ENCODE measurements at regions not wholly inside any gene's neighbourhood (a gene's known extent, or its start where the extent isn't known, plus 50 kb on each side); places are given as distances from the start of the nearest gene placed in this dataset.

- DNase-seq (no peak), ATAC-seq (ENCODE audit: insufficient read depth, low FRiP score) (no peak)
- peaks cover 0 to 9% (median 7%) of the 10 kb centered on the region in 4 donors for H3K9me3 ChIP-seq (ENCODE audit: control insufficient read depth in 4 of 4, insufficient read depth in 3 of 4, low read length in 3 of 4)
- H3K27me3 ChIP-seq (ENCODE audit: control insufficient read depth in 3 of 3, insufficient read depth in 3 of 3, low read length in 2 of 3), result no peaks in the 10 kb centered on the region
- no peaks in the 10 kb centered on the region for H3K4me1 ChIP-seq (ENCODE audit: control insufficient read depth in 5 of 5, insufficient read depth in 5 of 5, low read length in 5 of 5)
- no peak overlapping the region for H3K4me3 ChIP-seq
- H3K36me3 ChIP-seq (ENCODE audit: control insufficient read depth in 4 of 4, insufficient read depth in 4 of 4, low read length in 4 of 4), result no peaks in the 10 kb centered on the region
- H3K27ac ChIP-seq (ENCODE audit: low read depth in 1 of 2, low read length in 1 of 2), result no peak overlapping the region
- no peak overlapping the region for H3K9ac ChIP-seq (ENCODE audit: insufficient read depth in 1 of 2, low read length in 2 of 2)
- TF ChIP-seq CTCF (IDR thresholded peaks at IDR 0.05; ENCODE audit: control extremely low read depth, extremely low read depth), result no peak
These were observed 185.8 kb upstream of the CNTNAP5 start for GRCh38 chr2:123839326-123839725.

- ATAC-seq (ENCODE audit: insufficient read depth, low FRiP score), result no peak
- H3K27me3 ChIP-seq (ENCODE audit: control insufficient read depth in 3 of 3, insufficient read depth in 3 of 3, low read length in 2 of 3), result no peaks in the 10 kb centered on the region
- DNase-seq, result no peak
- no peaks in the 10 kb centered on the region for H3K36me3 ChIP-seq (ENCODE audit: control insufficient read depth in 4 of 4, insufficient read depth in 4 of 4, low read length in 4 of 4)
- no peak for TF ChIP-seq CTCF (IDR thresholded peaks at IDR 0.05; ENCODE audit: control extremely low read depth, extremely low read depth)
- H3K27ac ChIP-seq (ENCODE audit: low read depth in 1 of 2, low read length in 1 of 2), result no peak overlapping the region
- H3K9me3 ChIP-seq (ENCODE audit: control insufficient read depth in 4 of 4, insufficient read depth in 3 of 4, low read length in 3 of 4), result peaks cover 0 to 9% (median 7%) of the 10 kb centered on the region in 4 donors
- H3K9ac ChIP-seq (ENCODE audit: insufficient read depth in 1 of 2, low read length in 2 of 2), result no peak overlapping the region
- no peaks in the 10 kb centered on the region for H3K4me1 ChIP-seq (ENCODE audit: control insufficient read depth in 5 of 5, insufficient read depth in 5 of 5, low read length in 5 of 5)
- no peak overlapping the region for H3K4me3 ChIP-seq
These were observed 185.1 kb upstream of the CNTNAP5 start for GRCh38 chr2:123840016-123840415.

GRCh38 chr2:123840574-123840973 lies 184.5 kb upstream of the CNTNAP5 start:
- 88% methylated on average over 3 of the region's 3 CpGs for WGBS, 2 donors
- no peak for TF ChIP-seq CTCF (IDR thresholded peaks at IDR 0.05; ENCODE audit: control extremely low read depth, extremely low read depth)
- no peak overlapping the region for H3K9ac ChIP-seq (ENCODE audit: insufficient read depth in 1 of 2, low read length in 2 of 2)
- H3K4me1 ChIP-seq (ENCODE audit: control insufficient read depth in 5 of 5, insufficient read depth in 5 of 5, low read length in 5 of 5), result no peaks in the 10 kb centered on the region
- H3K9me3 ChIP-seq (ENCODE audit: control insufficient read depth in 4 of 4, insufficient read depth in 3 of 4, low read length in 3 of 4), result peaks cover 0 to 9% (median 7%) of the 10 kb centered on the region in 4 donors
- no peak for ATAC-seq (ENCODE audit: insufficient read depth, low FRiP score)
- no peak for DNase-seq
- H3K27me3 ChIP-seq (ENCODE audit: control insufficient read depth in 3 of 3, insufficient read depth in 3 of 3, low read length in 2 of 3), result no peaks in the 10 kb centered on the region
- no peak overlapping the region for H3K4me3 ChIP-seq
- H3K36me3 ChIP-seq (ENCODE audit: control insufficient read depth in 4 of 4, insufficient read depth in 4 of 4, low read length in 4 of 4), result no peaks in the 10 kb centered on the region
- no peak overlapping the region for H3K27ac ChIP-seq (ENCODE audit: low read depth in 1 of 2, low read length in 1 of 2)

GRCh38 chr2:123851281-123851680 lies 173.8 kb upstream of the CNTNAP5 start:
- no peaks in the 10 kb centered on the region for H3K4me1 ChIP-seq (ENCODE audit: control insufficient read depth in 5 of 5, insufficient read depth in 5 of 5, low read length in 5 of 5)
- H3K27me3 ChIP-seq (ENCODE audit: control insufficient read depth in 3 of 3, insufficient read depth in 3 of 3, low read length in 2 of 3), result no peaks in the 10 kb centered on the region
- 35 to 54% methylated on average over 1 of the region's 1 CpG for WGBS, 2 donors
- peaks cover 0 to 9% (median 0%) of the 10 kb centered on the region in 4 donors for H3K9me3 ChIP-seq (ENCODE audit: control insufficient read depth in 4 of 4, insufficient read depth in 3 of 4, low read length in 3 of 4)
- no peak for TF ChIP-seq CTCF (IDR thresholded peaks at IDR 0.05; ENCODE audit: control extremely low read depth, extremely low read depth)
- H3K27ac ChIP-seq (ENCODE audit: low read depth in 1 of 2, low read length in 1 of 2), result no peak overlapping the region
- ATAC-seq (ENCODE audit: insufficient read depth, low FRiP score) (no peak), DNase-seq (no peak)
- no peak overlapping the region for H3K4me3 ChIP-seq
- no peak overlapping the region for H3K9ac ChIP-seq (ENCODE audit: insufficient read depth in 1 of 2, low read length in 2 of 2)
- H3K36me3 ChIP-seq (ENCODE audit: control insufficient read depth in 4 of 4, insufficient read depth in 4 of 4, low read length in 4 of 4), result no peaks in the 10 kb centered on the region
